Suprapubic skin (tissue), 3 donors: ENCODE measurements at regions not wholly inside any gene's neighbourhood (a gene's known extent, or its start where the extent isn't known, plus 50 kb on each side); places are given as distances from the start of the nearest gene placed in this dataset.

Source experiments
- CTCF ChIP-seq, 2 donors: fragments of 200-600 bp in 1 of 2; fragments of 450-650 bp in 1 of 2; sonication (generic) in 1 of 2; IDR thresholded peaks; one replicate each; pipeline ENCODE4 v1.5.1; 2016 to 2019; ENCODE audit warnings: antibody characterized with exemption in 2 of 2, mild to moderate bottlenecking in 1 of 2, moderate library complexity in 1 of 2
- EP300 ChIP-seq: sonication (generic); formaldehyde crosslinking; IDR thresholded peaks from one replicate; pipeline ENCODE4 v1.6.1; 2017; ENCODE audit warnings: antibody characterized with exemption
- POLR2A ChIP-seq, 2 donors: fragments of 450-650 bp; IDR thresholded peaks; one replicate each; pipeline ENCODE4 v1.6.1; 2017; ENCODE audit warnings: antibody characterized with exemption in 2 of 2, mild to moderate bottlenecking in 2 of 2, moderate library complexity in 2 of 2

DNA sequence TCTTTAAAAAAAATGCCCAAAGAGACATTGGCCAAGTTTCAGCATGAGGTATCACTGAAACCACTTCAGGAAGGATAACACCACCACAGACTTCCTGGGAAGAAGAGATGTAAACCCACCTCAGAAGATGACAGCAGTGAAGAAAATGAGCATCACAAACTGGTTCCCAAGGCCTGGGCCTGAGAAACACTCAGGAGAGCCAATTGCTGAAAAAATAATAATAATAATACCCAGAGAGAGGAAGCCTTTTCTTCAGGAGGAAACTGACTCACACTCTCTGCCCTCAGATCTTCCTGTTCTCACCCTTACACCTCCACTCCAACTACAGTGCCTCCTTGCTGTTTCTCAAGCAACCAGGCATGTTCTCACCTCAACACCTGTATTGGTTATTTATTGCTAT is 68.1 kb upstream of the MAFB start:
- TF ChIP-seq CTCF (IDR thresholded peaks at IDR 0.05) (no peak), POLR2A (IDR thresholded peaks at IDR 0.05) (no peak), EP300 (no peak)
